HuH-7.5 (cell line): ENCODE measurements at regions not wholly inside any gene's neighbourhood (a gene's known extent, or its start where the extent isn't known, plus 50 kb on each side); places are given as distances from the start of the nearest gene placed in this dataset.
"Not testable (repeated sequence)": the region's sequence is repeated elsewhere in the genome, so short reads cannot be mapped to it uniquely, and the experiment has no call there.

Experiments
- DNase-seq: peaks from one replicate; pipeline ENCODE4 v3.0.0; 2011; ENCODE audit warnings: low spot score

DNA sequence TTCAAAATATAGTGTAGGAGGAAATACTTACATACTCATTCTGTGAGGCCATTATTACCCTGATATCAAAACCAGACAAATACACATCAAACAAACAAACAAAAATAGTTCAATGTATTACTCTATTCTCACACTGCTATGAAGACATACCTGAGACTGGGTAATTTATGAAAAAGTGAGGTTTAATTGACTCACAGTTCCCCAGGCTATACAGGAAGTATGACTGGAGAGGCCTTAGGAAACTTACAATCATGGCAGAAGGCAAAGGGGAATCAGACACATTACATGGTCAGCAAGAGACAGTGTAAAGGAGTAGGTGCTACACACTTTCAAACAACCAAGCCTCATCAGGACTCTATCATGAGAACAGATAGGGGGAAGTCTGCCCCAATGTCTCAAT lies 1023.2 kb downstream of the TMTC2 start:
- DNase-seq: no peak

GRCh38 chr12:83700838-83701237 lies 1014.1 kb downstream of the TMTC2 start:
- no peak for DNase-seq

GRCh38 chr12:83696311-83696710 lies 1009.6 kb downstream of the TMTC2 start:
- not testable (repeated sequence) for DNase-seq

DNA sequence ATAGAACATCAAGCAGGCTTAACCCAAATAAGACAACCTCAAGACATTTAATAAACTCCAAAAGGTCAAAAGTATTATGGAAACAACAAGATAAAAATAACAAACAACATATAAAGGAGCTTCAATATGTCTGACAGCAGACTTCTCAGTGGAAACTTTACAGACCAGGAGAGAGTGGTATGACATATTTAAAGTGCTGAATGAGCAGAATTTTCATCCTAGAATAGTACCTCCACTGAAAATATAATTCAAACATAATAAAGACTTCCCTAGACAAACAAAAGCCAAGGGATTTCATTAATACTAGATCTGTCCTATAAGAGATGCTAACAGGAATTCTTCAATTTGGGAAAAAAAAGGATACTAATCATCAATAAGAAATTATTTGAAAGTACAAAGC lies 1005.0 kb downstream of the TMTC2 start:
- DNase-seq: no peak

DNA sequence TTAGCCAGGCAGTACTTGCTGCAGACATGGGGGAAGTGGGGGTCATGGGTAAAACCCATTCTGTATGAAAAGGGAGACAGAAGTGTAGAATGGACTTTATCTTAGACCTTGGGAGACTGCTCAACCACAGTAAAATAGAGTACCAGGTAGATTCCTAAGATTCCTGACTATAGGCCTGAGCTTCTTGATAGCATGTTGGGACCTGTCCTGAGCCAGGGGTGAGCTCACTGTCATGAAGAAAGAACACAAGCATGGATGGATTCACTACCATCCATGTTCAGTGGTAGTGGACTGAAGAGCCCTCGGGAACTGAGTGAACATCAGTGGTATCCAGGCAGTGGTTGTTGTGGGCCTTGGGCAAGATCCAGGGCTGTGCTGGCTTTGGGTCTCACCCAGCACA lies 1003.8 kb downstream of the TMTC2 start:
- no peak for DNase-seq

- no peak for DNase-seq
Observed at GRCh38 chr12:83689333-83689732, 1002.6 kb downstream of the TMTC2 start.

- DNase-seq: no peak
Observed at GRCh38 chr12:83676781-83677295, 990.1 kb downstream of the TMTC2 start.

DNA sequence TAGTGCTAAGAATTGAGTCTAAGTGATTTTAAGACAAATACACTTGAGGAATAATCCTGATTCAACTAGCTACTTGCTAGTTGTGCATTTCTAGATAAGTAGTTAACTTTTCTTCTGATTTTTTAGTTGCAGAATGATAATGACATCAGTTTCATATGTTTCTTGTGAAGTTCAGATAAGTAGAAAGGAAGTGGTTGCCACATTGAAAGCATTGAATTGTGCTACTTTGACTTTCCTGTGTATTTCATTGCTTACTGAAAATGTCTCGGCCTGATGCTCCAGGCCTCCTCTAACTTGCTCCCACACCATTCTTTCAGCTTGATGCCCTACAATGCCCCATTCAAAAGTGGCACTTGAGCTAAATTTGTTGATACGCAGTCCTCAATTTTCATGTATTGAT lies 980.0 kb downstream of the TMTC2 start:
- DNase-seq: no peak

GRCh38 chr12:83665634-83666218 lies 979.0 kb downstream of the TMTC2 start:
- DNase-seq: no peak

- DNase-seq: no peak
Observed at GRCh38 chr12:83664650-83665049, 977.9 kb downstream of the TMTC2 start.

DNA sequence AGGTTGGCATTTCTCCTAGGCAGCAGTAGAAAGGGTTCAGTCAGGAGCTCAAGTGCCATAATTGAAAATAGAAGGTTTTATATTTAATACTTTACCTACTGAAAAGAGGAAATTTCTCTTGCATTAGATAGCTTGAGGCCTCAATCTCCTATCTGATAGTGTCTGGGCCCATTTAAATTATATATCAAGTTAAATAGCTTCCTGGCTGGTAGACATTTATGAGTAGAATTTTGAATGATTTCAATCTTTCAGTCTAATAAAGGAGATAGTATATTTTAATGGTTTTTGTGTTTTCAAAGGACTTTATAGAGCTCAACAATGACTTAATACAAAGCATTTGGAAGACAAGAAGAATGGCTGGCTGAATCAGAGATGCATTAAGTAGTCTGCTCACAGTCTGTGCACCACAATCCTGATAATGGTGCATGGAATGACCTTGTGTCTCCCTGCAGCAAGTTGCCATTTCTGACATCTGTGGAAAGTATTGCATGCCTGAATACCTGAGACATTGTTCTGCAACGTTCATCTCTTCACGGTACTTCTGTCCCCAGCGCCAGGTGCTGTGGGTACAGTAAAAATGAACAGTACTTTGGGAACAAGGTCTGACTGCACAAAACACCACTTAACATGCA lies 974.1 kb downstream of the TMTC2 start:
- DNase-seq: no peak

DNA sequence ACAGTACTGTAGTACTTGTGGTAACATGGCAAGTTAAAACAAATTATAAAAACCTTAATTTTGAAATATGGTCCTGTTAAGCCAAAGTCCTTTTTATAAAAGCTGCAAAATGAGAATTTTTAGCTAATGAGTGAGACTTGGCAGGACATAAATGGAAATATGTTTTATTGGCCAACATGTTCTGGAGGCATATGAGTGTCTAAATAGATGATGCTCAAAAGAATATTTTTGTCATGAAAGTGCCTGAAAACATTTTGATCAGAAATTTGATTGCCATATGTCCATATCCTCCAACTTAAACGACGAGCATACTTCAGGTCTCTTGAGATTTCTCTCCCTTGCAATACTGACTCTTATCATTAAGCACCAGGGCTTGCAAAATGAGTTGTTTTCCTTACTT lies 972.6 kb downstream of the TMTC2 start:
- DNase-seq: no peak

DNA sequence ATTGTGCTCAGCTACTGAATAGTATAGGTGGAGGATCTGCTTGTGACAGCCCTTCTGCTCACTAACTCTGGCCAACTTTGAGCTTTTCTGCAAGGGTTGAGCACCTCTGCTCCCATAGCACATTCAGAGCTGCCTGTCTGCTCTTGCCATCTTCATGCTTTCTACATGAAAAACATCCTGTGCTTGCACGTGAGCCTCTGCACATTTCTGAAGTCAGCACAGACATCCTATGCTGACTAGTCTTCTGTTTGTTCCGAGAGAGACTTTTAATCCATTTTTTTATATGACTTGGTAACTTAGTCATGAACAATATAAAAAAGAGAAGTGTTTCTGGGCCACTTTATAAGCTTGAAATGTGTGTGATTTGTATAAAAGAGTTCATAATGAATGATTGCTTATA lies 969.3 kb downstream of the TMTC2 start:
- DNase-seq: no peak

DNA sequence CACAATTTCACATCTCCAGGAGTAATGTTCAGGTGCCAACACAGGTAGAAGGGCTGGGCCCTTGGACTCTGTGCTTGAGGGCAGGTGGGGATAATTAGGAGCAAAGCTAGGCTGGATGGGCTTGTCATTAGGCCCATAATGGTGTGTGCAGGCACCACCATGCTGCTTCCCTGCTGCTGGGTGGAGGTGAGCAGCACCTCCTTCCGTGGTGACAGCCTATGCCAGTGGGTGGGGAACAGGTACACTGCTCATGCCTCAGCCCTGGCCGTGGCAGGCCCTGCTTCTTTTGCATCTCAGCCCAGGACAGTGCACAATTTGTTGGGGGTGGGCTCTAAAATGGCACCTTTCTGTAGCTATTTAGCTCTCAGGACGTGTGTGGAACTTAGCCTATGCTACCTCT lies 955.5 kb downstream of the TMTC2 start:
- no peak for DNase-seq

DNA sequence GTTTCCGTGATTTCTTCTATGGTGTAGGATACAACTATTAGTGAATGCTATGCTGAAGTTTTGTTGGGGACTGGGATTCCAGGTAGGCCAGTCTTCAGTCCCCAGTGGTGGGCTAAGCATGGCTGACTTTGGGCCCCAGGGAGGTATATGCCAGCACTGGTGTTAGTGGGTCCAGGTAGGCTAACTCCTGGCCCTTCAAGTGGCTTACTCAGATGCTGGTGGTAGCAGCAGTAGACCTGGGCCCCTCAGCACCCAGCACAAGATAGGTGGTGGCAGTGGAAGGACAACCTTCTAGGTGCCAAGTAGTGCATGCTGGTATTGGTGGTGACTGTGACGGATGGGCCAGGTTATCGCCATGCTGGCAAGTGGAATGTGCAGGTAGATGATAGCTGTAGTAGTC lies 955.1 kb downstream of the TMTC2 start:
- no peak for DNase-seq

DNA sequence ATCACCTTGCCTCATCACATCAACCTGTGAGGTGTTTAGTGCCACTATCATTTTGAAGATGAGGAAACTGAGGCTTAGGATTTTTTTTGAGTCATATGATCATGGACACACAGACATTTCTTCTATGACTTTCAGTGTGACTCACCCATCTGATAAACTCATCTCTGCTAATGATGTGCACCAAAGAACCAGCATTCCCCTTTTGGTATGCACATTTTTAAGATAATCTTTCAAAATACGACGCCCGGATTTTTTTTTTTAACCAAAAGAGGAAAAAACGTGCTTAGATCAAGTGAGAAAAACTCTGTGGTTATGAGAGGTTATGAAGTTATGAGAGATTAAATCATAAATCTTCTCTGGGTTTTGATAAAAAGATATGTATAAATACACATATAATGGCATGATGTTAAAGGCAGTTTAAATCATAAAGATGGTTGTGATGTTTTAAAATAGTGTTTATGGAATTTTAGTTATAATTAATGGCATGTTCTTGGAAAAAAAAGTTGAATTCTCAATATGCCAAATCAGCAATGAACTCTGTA lies 948.1 kb downstream of the TMTC2 start:
- no peak for DNase-seq

GRCh38 chr12:83630526-83630925 lies 943.8 kb downstream of the TMTC2 start:
- no peak for DNase-seq

DNA sequence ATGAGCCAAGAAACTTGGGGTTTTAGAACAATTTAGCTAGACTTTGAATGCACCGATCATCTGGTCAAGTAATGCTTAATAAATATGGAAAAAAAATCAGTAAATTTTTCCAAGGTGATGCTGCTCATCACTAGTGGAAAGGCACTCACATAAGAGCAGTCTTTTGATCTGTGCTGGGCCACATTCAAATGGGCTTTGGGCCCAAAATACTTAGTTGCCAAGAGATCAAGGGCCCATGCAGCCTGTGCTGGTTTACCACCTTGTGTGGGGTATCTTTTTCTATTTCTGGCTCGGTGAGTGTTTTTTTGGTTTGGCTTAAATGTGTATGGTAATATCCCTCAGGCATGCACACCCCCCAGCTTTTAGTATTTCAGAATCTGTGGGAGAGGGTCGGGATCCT lies 943.2 kb downstream of the TMTC2 start:
- DNase-seq: no peak

- DNase-seq: no peak
Observed at GRCh38 chr12:83622205-83622604, 935.5 kb downstream of the TMTC2 start.

DNA sequence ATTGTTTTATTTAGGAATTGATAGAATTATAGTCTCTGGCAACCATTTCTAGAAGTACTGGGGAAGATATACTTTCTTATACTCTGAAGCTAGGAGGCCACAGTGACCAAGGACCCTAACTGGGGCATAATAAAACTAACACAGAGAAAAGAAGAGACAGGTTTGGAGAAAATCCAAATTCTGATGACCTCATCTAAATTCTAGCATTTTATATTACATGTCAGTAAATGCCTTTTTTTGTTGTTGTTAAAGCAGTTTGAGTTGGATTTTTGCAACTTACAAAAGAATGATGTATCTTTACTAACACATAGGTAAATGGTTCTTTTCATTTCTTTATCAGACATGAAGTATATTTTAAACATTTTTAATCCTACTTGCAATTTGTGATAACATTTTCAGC lies 933.3 kb downstream of the TMTC2 start:
- DNase-seq: no peak

- DNase-seq: no peak
Observed at GRCh38 chr12:83615152-83615551, 928.4 kb downstream of the TMTC2 start.

DNA sequence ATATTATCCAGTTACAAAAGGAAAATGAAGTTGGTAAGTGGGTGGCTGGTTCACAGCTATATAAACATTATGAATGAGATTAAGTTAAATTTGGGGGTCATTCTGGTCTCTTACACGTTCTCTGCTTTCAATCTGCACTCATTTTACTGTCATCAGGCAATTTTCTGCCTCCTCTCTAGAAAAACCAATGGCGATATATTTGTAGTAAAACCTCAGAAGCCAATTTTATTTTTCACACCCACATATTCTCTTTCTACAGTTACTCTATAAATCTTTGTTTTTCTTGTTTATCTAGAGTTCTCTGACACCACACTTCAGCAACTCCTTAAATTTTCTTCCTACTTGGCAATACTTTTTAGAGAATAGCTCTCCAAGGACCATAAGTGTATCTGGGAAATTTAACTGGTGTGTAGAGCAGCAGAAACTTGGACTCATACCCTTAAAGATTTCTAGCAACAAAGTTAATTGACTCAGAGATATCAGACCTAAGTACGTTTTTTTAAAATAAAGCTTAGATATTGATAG lies 926.9 kb downstream of the TMTC2 start:
- no peak for DNase-seq

- DNase-seq: no peak
Observed at GRCh38 chr12:83603106-83603505, 916.4 kb downstream of the TMTC2 start.

DNA sequence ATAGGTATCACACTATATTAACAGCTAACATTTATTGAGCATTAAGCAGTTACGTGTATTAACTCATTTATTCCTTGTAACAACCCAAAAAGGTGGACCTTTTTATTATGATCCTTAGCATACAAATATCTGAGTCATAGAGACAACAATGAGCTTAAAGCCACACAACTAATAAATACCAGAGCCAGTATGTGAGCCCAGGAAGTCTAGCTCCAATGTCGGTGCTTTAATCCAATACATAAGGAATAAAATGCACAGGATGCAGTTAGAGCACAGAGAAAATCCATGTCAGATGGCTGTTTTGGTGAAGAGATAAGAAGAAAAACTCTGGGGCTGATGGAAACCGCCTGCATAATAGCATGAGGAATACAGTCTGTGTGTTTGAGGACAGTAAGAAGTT lies 888.6 kb downstream of the TMTC2 start:
- DNase-seq: no peak
